A673 (cell line): ENCODE measurements at regions not wholly inside any gene's neighbourhood (a gene's known extent, or its start where the extent isn't known, plus 50 kb on each side); places are given as distances from the start of the nearest gene placed in this dataset.
A peak's percentile ranks its signal among the peaks of the same experiment; 100 is the strongest.
"Not testable (repeated sequence)": the region's sequence is repeated elsewhere in the genome, so short reads cannot be mapped to it uniquely, and the experiment has no call there.

Experiments used
- BruUV-seq: library from RNA; stranded (reverse); fragments of 400-500 nt; replicated peaks from 2 replicates; lab custom pipeline; 2021; lab: Mats Ljungman, UMichigan
- CTCF ChIA-PET: fragments of 300-600 bp; sonication (Branson Sonifier 250); formaldehyde crosslinking; loops from one replicate; lab custom pipeline; 2022; ENCODE audit warnings: antibody characterized with exemption; lab: Charles Lee
- POLR2A ChIA-PET: fragments of 300-600 bp; sonication (Branson Sonifier 250); formaldehyde crosslinking; loops from one replicate; lab custom pipeline; 2022; ENCODE audit warnings: antibody characterized with exemption; ENCODE audit not compliant: low non-redundant PET; lab: Charles Lee
- DNase-seq: peaks from one replicate; pipeline ENCODE4 v3.0.0-alpha.2; 2015; ENCODE audit warnings: low spot score
- H3K27ac ChIP-seq: fragments of 200-600 bp; sonication (generic); 2 replicates; pipeline ENCODE4 v1.5.1; 2016; ENCODE audit warnings: mixed run types, low read depth, mild to moderate bottlenecking, mixed read lengths, antibody characterized with exemption, low read length; ENCODE audit not compliant: poor library complexity, severe bottlenecking
- H3K27me3 ChIP-seq: fragments of 200-600 bp; sonication (generic); replicated peaks from 2 replicates; pipeline ENCODE4 v1.6.1; 2017; ENCODE audit warnings: mixed run types, low read depth, mild to moderate bottlenecking, mixed read lengths, antibody characterized with exemption, low read length; ENCODE audit not compliant: insufficient read depth, poor library complexity
- H3K36me3 ChIP-seq: fragments of 200-600 bp; sonication (generic); 2 replicates; pipeline ENCODE4 v1.6.1; 2016; ENCODE audit warnings: mixed run types, mild to moderate bottlenecking, mixed read lengths, antibody characterized with exemption, low read length; ENCODE audit not compliant: insufficient read depth, poor library complexity, severe bottlenecking
- H3K4me1 ChIP-seq: fragments of 200-600 bp; sonication (generic); 2 replicates; pipeline ENCODE4 v1.6.1; 2017; ENCODE audit warnings: mixed run types, mild to moderate bottlenecking, mixed read lengths, antibody characterized with exemption, low read length; ENCODE audit not compliant: insufficient read depth, poor library complexity, severe bottlenecking
- H3K4me3 ChIP-seq: fragments of 200-600 bp; sonication (generic); 2 replicates; pipeline ENCODE4 v1.5.1; 2016; ENCODE audit warnings: low read depth, mixed run types, mild to moderate bottlenecking, mixed read lengths, low read length; ENCODE audit not compliant: poor library complexity, severe bottlenecking
- H3K9me3 ChIP-seq: fragments of 200-600 bp; sonication (generic); 2 replicates; pipeline ENCODE4 v1.6.1; 2016; ENCODE audit warnings: mixed run types, low read depth, mild to moderate bottlenecking, mixed read lengths, antibody characterized with exemption, low read length; ENCODE audit not compliant: poor library complexity, severe bottlenecking
- CTCF ChIP-seq: fragments of 300-800, 200-600 bp; sonication (generic); conservative IDR thresholded peaks from 2 replicates; pipeline ENCODE4 v1.5.1; 2017; ENCODE audit warnings: low read depth, mild to moderate bottlenecking, antibody characterized with exemption, low read length, moderate library complexity, mixed read lengths
- EZH2 ChIP-seq: fragments of 200-600 bp; sonication (generic); IDR thresholded peaks from 2 replicates; pipeline ENCODE4 v1.6.1; 2017; ENCODE audit warnings: borderline replicate concordance, low read depth, mild to moderate bottlenecking, mixed read lengths, antibody characterized with exemption, low read length; ENCODE audit not compliant: poor library complexity, severe bottlenecking
- intact Hi-C: fragments of 100-400 bp; cut with micrococcal nuclease; formaldehyde crosslinking; loops from one replicate; pipeline ENCODE4 v1.10.0; 2022; ENCODE audit not compliant: unreplicated experiment

GRCh38 chr5:154652746-154653417 lies 102.3 kb upstream of the LARP1 start:
- POLR2A ChIA-PET, result interaction anchor here (0.6 kb wide), 1 partner anchor 128 kb away, joined by 3 read pairs; no protein-coding TSS in a partner anchor
- DNase-seq, result peak; percentile 27

GRCh38 chr5:154651795-154652194 lies 103.4 kb upstream of the LARP1 start:
- CTCF ChIA-PET, result interaction anchor here (0.7 kb wide), 1 partner anchor 271 kb away, joined by 3 read pairs; no protein-coding TSS in a partner anchor
- H3K36me3 ChIP-seq, H3K4me3 ChIP-seq, DNase-seq, BruUV-seq, POLR2A ChIA-PET, H3K27ac ChIP-seq, H3K27me3 ChIP-seq, H3K9me3 ChIP-seq: not testable (repeated sequence)
- intact Hi-C loops, result loop anchor here (2.0 to 10.0 kb wide), 3 partner anchors 105 to 273 kb away; partner anchors contain the start of gene CNOT8
- peaks cover 18% of the 10 kb centered on the region for H3K4me1 ChIP-seq

More at GRCh38 chr5:154652746-154653417, 102.3 kb upstream of the LARP1 start:
- Histone ChIP-seq H3K4me1 (peaks cover 18% of the 10 kb centered on the region), H3K4me3 (no peak overlapping the region), H3K36me3 (no peaks in the 10 kb centered on the region), H3K27ac (no peak overlapping the region), H3K27me3 (no peaks in the 10 kb centered on the region), H3K9me3 (no peaks in the 10 kb centered on the region)
- no TSS peak for BruUV-seq
- CTCF ChIA-PET, result no interaction called here
- intact Hi-C loops, result loop anchor here (5.0 to 10.0 kb wide), 2 partner anchors 204 to 272 kb away; partner anchors contain the start of gene CNOT8
- TF ChIP-seq CTCF (no peak), EZH2 (no peak)

GRCh38 chr5:154648706-154649105 lies 106.5 kb upstream of the LARP1 start:
- ChIA-PET CTCF (no interaction called here), POLR2A (no interaction called here)
- no TSS peak for BruUV-seq
- Histone ChIP-seq H3K36me3 (no peaks in the 10 kb centered on the region), H3K4me3 (no peak overlapping the region), H3K4me1 (peaks cover 2% of the 10 kb centered on the region), H3K9me3 (no peaks in the 10 kb centered on the region), H3K27me3 (no peaks in the 10 kb centered on the region), H3K27ac (no peak overlapping the region)
- peak; percentile 40 for DNase-seq
- TF ChIP-seq CTCF, result no peak
- no peak for TF ChIP-seq EZH2
- intact Hi-C loops, result loop anchor here (5.0 to 10.0 kb wide), 2 partner anchors 399 to 486 kb away; no protein-coding TSS in a partner anchor

GRCh38 chr5:154648229-154648628 lies 106.9 kb upstream of the LARP1 start:
- POLR2A ChIA-PET, result no interaction called here
- BruUV-seq, result no TSS peak
- no peak for DNase-seq
- Histone ChIP-seq H3K9me3 (no peaks in the 10 kb centered on the region), H3K4me3 (no peak overlapping the region), H3K27me3 (no peaks in the 10 kb centered on the region), H3K4me1 (no peaks in the 10 kb centered on the region), H3K27ac (no peak overlapping the region), H3K36me3 (no peaks in the 10 kb centered on the region)
- TF ChIP-seq CTCF, result no peak
- no peak for TF ChIP-seq EZH2
- intact Hi-C loops, result loop anchor here (5.0 to 10.0 kb wide), 2 partner anchors 399 to 487 kb away; no protein-coding TSS in a partner anchor
- CTCF ChIA-PET, result no interaction called here
